HG03457 (cell line): ENCODE measurements at regions not wholly inside any gene's neighbourhood (a gene's known extent, or its start where the extent isn't known, plus 50 kb on each side); places are given as distances from the start of the nearest gene placed in this dataset.

Source experiments
- ATAC-seq: cut with Tn5 transposase; IDR thresholded peaks from one replicate; pipeline ENCODE4 v1.9.1; 2021; ENCODE audit warnings: moderate number of reproducible peaks; ENCODE audit not compliant: unreplicated experiment

DNA sequence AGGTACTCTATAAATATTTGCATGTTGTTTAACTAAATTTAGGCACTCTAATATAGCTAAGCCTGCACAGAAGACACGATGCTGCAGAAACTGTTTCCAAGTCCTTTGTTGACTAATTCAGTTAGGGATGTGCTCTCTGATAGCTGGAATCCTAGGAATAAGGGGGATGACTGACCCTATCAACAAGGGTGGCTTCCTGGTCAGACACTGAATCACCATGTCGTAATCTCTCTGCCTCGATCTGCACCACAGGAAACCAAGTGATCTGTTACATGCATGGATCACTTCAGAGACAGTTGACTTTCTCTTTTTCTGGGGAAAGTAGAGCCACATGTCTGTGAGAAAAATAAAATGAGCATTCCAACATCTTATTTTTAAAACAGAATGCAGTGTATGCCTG lies 169.1 kb downstream of the GUCY2F start:
- no peak for ATAC-seq

DNA sequence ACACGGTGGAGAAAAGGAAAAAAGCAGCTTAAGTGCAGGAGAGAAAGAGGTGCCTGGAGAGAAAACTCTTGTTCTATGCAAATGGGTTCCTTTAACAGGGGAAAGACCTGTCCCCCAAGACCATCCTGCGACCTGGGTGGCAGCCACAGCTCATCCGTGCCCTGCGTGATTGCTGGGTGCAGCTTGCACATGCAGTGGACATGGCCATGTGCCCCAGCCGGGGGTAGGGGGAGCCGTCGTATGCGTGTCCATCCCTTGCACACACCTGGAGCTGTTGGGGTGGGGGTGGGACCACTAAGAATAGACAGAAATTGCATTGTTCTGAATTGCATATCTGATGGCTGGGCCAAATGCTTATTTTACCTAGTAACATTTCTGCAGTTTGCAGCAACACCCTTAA lies 171.9 kb downstream of the GUCY2F start:
- no peak for ATAC-seq

DNA sequence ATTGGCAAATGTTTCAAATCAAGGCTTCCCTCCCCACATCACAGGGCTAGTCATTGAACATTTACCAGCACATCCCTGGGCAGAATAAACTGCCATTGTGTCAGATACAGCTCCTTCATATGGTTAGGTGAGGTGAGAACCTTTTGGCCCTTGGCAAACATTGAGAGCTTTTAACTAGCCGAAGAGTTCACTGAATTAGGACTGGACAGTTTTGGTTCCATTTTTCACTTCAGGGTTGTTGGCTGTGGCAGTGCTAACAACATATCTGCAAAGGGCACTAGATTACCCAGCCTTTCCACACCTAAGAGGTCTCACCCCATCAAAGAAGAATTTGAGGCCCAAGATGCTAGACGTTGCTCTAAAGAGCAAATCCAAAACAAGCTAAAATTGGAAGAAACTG lies 180.7 kb downstream of the GUCY2F start:
- no peak for ATAC-seq

DNA sequence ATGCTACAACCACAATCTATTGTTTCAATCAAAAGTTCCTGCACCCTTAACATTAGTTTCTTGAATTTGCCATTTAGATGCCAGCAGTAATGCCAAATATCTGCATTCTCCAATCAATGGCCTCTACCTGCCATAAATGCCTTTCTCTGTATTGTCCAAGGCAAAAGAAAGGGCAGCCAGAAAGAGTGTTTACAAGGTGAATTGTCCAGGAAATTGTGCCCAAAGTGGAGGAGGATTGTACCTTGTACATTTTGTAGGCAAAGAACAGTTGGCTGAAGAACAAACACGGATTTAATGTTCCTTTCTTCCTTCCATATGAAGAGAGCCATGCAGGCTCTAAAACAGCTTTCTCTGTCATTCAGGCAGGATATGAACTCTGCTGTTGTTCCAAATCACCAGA lies 181.5 kb downstream of the GUCY2F start:
- no peak for ATAC-seq

DNA sequence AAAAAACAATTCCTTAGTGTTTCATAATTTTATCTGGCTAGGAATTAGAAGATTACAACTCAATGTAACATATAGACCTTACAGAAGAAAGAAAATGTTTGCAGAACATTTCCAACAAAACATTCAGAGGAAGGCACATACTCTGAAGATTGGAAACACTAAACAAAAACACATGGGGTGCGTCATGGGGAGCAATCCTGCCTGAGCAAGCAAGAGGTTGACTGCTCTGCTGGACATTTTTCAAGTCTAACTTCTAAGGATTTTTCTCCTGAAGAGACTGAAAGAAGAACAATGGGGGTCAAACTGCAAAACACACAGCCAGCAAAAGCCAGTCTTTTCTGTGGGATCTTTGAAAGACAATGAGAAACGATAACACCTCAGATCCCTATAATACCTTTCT lies 182.8 kb downstream of the GUCY2F start:
- no peak for ATAC-seq

DNA sequence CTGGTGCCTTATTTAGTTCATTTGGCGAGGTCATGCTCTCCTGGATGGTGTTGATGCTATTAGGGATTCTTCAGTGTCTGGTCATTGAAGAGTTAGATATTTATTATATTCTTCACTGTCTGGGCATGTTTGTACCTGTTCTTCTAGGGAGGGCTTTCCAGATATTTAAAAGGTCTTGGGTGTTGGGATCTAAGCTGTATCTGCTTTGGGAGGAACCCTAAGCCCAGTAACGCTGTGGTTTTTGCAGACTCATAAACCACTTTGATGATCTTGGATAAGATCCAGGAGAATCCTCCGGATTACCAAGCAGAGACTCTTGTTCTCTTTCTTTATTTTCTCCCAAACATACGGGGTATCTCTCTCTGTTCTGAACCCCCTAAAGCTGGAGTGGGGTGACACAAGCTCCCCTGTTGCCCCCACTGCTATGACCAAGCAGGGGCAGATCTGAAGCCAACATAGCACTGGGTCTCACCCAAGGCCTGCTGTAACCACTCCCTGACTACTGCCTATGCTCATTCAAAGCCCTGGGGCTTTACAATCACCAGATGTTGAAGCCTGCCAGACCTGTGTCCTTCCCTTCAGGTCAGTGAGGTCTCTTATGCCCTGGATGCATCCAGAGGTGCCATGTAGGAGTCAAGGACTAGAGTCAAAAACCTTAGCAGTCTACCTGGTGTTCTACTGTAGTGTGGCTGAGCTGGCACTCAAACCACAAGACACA lies 187.6 kb downstream of the GUCY2F start:
- ATAC-seq: no peak

DNA sequence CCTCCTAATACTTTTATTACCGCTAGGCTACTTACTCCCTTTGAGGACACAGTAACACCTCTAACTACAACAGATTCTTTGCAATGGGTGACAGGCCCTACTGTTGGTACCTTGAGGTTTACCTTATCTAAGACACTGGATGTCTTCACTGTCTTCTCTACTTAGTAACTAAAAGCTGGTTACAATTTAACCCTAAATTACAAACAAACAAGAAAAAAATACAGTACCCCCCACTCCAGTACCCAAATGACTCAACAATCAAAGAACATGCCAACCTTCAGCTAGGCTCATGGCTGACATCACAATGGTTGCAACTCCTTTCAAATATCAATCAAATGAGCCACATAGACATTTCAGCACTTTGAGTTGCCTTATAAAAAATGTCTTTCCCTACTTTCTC lies 198.0 kb downstream of the GUCY2F start:
- ATAC-seq: no peak

DNA sequence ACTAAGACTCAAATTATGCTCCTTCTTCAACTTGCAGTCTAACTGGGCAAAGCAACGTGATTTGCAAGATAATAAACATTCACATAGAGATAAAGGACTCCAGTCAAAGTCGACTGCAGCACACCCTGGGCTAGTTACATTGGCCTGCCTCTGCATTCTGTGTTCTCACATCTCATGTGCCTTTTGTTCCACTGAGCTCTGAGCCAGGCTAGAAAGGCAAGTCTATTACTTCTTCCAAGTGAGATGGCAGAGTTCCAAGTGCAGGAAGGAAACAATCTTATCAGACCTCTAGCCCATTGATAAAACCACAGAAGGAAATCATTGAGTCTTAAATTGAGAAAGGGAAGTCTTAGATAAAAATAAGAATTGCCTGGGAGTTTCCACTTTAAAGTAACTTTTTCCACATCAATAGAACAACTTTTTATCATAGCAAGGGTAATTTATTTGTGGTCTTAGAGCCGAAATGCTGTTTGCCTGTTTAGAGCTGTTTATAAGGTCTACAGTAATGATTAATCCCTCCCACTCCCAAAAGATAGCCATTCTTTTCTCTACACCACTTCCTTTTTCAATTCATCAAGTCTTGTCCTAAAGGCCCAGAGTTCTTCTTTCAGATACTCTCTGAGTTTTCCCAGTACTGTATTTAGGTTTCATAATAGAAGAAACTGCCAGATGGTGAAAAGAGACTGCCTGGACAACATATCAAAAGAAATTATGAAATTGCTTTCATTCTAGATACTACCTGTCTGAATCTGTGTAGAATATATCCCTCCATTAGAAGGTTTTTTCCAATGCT lies 200.2 kb downstream of the GUCY2F start:
- peak; percentile 72 for ATAC-seq

DNA sequence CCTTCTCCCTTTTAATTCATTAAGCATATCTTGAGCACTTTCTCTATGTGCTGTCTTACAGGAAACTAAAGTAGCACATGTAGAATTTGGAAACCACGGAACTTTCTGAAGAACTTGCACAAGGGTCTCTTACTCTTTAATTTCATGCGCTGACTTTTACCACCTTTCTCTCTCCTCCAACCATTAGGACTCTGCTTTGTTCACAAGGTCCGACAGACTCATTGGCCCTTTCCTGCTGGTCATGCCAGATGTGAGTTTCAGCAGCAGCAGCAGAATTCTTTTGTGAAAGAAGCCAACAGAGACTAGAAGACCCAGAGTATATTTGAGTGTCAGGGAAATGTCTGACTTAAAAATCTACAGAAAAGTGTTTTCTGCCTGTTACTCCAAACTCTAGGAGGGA lies 207.1 kb downstream of the GUCY2F start:
- no peak for ATAC-seq

DNA sequence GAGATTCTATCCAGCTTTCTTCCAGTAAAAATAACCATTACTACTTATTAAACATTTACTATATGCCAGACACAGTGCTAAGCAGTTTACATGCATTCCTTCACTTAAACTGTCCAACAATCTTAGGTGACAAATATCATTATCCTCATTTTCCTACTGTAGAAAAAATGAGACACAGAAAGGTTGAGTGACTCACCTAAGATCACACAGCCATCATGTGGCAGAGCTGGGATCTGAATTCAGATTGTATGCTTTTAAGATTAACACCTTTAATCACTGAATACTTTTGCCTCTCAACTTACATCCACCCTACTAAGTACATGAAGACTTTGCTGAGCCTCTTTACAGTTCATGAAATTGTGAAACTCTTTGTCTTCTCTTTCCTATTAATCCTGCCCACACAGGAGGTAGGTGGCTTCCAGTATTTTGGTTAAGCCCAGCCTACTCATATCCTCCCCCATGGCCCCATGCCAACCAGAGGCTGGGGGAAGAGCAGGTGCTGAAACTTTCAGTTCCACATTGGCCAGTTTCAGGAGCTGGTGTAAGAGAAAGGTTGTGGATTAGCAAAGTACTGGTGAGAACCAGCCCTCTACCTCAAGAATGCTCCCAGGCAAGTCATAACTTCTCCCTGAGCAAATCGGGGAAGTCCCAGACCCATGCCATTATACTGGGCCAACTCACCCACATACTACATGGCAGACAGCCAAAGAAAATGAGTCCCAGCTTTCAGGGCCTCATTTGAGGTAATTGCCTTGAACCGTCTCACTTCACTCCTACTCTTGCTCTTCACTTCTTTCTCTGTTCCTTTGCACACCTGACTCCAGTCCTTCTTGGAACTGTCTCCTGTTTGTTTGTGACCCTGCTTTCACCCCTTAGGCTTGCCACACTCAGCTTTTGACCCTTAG lies 211.1 kb downstream of the GUCY2F start:
- ATAC-seq: peak; percentile 97

DNA sequence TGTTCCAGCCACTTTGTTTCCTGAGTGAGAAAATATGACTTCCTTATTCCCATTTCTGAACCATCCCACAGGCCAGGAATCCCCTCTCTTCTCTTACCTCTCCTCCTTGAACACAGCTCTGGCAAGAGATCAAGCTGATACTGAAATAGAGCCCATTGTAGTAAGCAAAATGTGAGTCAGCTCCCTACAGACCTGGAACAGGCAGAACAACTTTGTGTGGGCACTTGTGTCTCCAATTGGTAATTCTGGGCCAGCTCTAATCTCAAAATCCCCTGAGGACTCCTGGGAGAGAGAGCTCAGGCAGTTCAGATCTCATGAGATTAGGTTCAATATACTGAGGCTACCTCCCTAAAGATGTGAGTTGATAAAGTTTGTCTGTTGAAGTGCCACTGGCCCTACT lies 213.5 kb downstream of the GUCY2F start:
- ATAC-seq: no peak

DNA sequence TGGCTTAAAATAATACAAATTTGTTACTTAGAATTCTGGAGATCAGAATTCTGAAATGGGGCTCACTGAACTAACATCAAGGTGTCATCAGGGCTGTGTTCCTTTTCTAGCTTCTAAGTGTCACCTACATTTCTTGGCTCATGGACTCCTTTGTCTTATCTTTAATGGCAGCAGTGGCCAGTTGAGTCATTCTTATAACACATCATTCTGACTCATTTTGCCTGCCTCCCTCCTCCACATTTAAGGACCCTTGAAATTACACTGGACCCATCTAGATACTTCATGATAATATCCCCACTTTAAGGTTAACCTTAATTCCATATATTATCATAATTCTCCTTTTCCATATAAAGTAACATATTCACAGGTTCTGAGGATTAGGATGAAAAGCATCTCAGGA lies 215.9 kb downstream of the GUCY2F start:
- no peak for ATAC-seq

DNA sequence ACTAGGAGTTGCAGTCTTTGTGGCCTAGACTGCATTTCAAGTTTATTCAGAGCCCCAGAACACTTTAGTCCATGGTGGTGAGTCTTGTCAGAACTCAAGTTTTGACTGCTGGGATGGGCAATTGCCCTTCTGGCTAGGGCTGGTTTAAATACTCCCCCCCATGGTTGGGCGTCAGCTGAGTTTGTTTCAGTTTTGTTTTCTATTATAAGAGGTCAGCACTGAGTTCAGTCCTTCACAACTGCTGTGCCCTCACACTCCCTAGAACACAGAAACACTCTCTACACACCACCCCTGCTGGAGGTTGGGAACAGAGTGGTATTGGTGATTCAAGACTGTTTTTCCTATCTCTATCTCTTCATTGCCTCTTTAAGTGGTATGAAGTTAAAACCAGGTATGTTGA lies 217.0 kb downstream of the GUCY2F start:
- no peak for ATAC-seq

DNA sequence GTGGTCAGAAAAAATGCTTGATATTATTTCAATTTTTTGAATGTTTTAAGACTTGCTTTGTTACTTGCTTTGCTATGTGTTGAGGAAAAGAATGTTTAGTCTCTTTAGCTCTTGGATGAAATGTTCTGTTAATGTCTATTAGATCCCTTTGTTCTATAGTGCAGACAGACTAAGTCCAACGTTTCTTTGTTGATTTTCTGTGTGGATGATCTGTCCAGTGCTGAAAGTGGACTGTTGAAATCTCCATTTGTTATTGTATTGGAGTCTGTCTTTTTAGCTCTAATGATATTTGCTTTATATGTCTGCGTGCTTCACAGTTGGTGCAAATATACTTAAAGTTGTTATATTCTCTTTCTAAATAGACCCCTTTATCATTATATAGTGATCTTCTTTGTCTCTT lies 220.6 kb downstream of the GUCY2F start:
- ATAC-seq: no peak

DNA sequence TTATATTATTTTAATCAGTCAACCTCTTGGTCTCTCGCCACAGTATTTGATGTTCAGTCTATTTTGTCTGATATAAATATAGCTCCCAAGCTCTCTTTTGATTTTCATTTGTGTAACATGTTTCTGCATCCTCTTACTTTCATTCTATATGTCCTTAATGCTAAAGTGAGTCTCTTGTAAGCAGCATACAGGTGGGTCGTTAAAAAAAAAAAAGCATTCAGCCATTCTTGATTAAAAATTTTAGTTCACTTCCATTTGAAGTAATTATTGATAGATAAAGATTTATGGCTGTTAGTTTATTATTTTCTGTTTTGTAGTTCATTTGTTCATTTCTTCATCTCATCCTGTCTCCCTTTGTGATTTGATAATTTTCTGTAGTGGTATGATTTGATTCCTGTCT lies 229.1 kb downstream of the GUCY2F start:
- ATAC-seq: no peak

DNA sequence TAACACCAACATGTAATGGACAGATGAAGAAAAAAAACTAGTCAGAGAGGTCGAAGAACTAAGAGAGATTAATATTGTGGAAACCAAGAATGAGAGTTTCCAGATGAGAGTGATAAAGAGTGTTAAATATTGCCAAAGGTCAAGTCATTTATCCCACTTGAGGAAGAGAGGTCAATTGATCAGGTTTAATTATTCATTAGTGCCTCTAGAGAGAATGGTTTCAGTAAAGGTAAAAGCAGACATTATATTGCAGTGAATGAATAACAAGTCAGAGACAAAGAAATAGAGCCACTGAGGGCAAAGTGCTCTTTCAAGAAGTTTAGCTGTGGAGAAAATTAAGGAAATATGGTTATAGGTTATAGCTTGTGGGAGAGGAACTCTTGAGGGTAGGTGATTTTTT lies 263.1 kb downstream of the GUCY2F start:
- no peak for ATAC-seq

DNA sequence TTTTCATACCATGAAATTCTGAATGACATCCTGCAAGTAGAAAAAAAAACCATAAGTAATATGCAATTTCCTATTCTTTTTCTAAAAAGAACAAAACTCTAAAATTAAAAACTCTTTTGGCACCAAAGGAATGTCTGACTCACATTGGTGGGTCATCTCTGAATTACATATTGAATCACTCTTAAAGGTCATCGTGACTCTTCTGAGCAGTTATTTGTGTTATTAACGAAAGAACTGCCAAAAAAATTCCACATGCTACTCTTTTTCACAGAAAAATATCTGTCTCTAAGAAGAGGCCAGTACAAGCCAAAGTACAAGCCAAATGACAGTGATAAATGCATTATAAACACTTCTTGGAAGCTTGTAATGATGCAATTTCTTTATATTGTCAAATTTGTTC lies 282.2 kb downstream of the GUCY2F start:
- no peak for ATAC-seq

DNA sequence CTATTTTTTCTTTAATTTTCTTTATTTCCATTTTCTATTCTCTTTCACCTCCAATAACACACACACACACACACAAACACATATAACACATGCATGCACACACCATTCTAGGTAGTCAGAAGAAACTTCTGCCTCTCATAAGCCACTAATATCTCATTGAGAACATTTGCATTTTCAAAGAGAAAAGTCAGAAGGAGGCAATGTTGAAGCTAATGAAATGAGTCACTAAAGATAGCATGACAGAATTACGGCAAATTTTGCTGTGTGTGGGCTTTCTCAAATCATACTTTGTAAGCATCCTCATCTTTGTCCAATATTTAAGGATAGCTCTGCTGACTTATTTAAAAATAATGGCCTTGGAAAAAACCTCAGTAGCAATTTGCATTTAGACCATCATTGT lies 291.3 kb downstream of the GUCY2F start:
- ATAC-seq: no peak

DNA sequence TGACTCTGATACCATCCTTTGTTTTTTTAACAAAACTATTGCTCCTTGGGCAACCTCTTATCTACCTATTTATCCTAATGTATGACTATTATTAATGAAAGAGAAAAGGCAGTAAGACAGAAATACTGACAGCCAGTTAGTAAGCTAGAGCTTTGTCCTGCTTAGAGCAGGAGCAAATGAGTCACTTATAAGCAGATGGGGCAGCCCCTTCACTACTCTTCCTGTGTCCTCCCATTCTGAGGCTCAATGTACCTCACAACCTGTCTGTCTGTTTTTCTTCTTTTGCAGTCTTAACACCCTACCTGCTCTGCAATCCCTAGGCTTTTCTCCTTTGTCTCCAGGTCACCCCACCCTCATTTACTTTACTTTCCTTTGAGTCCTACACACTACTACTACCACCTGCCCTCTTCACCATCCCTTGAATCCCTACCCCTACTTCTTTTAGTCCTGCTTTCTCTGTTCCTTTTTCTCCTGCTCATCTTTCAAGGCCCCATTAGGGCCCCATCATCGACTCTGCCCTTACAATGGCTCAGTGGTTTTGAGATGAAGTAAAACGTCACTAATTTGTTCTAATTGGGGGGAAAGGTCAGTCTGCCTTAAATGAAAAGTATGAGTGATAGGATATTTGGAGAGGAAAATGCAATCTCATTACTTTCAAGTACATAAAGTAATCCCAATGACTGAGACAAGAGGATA lies 294.3 kb downstream of the GUCY2F start:
- peak; percentile 96 for ATAC-seq

DNA sequence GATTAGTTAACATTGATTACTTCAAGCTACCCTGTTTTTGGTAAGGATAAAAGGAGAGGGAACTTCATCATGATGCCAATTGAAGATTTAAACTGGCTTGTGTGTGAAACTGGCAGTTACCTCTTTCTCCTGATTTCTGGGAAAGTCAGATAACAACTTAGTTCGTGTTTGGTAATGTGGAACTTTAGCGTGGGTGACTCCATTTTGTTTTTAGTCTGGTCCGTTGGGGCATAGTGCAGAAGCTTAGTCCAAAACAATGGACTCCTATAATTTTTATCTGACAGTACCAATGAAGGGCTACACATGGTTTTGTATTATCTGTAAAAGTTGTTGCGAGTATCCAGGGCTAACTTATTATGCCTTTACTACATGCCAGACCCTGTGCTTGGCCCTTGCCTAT lies 294.9 kb downstream of the GUCY2F start:
- no peak for ATAC-seq

DNA sequence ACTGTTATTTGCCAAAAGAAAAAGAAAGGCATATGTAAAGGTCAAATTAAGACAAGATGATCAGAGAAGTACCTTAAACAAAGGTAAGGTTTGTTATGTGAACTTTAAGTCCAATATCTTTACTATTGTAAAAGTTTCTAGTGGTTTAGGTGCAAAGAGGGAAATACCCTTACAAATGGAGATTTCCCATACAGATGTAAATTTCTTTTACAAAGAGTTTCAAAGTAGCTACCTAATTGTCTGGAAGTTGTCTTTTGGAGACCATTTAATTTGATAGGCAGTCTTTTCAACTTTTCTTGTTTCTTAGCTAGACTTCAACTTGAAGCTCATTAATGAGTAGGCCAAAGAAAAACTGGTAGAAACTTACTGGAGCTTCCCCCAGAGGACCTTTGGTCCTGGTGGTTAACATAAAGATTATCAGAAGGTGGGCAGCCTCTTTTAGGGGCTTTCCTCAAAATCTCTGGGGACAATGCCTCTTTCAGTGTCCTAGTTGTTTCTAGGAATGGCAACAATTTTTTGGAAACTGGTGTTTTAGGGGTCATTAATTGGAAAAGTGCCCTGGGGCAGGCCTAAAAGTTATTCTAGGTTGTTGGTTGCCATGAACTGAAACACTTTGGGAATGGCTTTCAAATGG lies 297.3 kb downstream of the GUCY2F start:
- ATAC-seq: no peak
